Type B pancreatic cell (in vitro differentiated cells): ENCODE measurements at regions not wholly inside any gene's neighbourhood (a gene's known extent, or its start where the extent isn't known, plus 50 kb on each side); places are given as distances from the start of the nearest gene placed in this dataset.

ENCODE experiments used
- DNase-seq: peaks from one replicate; pipeline ENCODE4 v3.0.0; 2021; ENCODE audit warnings: mixed read lengths; ENCODE audit not compliant: unreplicated experiment; ENCODE audit errors: extremely low spot score
- H3K27ac Mint-ChIP-seq: 2 replicates; pipeline ENCODE4 v1.8.0; 2021; ENCODE audit warnings: mild to moderate bottlenecking, mixed read lengths
- H3K27me3 Mint-ChIP-seq: 2 replicates; pipeline ENCODE4 v1.8.0; 2021; ENCODE audit warnings: mixed read lengths
- H3K36me3 Mint-ChIP-seq: 2 replicates; pipeline ENCODE4 v1.8.0; 2021; ENCODE audit warnings: mixed read lengths
- H3K4me1 Mint-ChIP-seq: one replicate; pipeline ENCODE4 v1.8.0; 2021; ENCODE audit warnings: mixed read lengths; ENCODE audit not compliant: unreplicated experiment
- H3K4me3 Mint-ChIP-seq: 2 replicates; pipeline ENCODE4 v1.8.0; 2021; ENCODE audit warnings: mild to moderate bottlenecking, mixed read lengths
- H3K9me3 Mint-ChIP-seq: 2 replicates; pipeline ENCODE4 v1.8.0; 2021; ENCODE audit warnings: mixed read lengths
- CTCF ChIP-seq: fragments of 200-600 bp; sonication (generic); conservative IDR thresholded peaks from 2 replicates; pipeline ENCODE4 v1.5.0; 2021; ENCODE audit warnings: antibody characterized with exemption, mild to moderate bottlenecking

DNA sequence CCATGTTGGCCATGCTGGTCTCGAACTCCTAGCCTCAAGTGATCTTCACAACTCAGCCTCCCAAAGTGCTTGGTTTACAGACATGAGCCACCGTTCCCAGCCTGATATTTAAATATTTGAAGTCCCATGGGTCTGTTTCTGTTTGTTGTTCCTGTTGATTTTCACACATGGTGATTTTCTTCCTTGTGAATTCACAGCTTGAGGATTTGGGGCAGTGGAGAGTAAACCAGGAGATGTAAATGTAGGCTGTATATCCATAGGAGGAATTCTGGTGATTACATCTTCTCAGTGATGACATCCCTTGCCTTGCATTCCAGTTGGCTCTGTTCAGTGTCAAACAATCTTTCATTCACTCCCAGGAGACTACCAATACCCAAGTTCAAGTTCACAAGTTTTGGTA is 471.9 kb downstream of the KCTD12 start:
- H3K36me3 Mint-ChIP-seq, result no peaks in the 10 kb centered on the region
- no peak for TF ChIP-seq CTCF
- no peak for DNase-seq
- no peak overlapping the region for H3K4me3 Mint-ChIP-seq
- H3K4me1 Mint-ChIP-seq, result peaks cover 10% of the 10 kb centered on the region
- no peak overlapping the region for H3K27ac Mint-ChIP-seq
- peaks cover 3% of the 10 kb centered on the region for H3K27me3 Mint-ChIP-seq
- no peaks in the 10 kb centered on the region for H3K9me3 Mint-ChIP-seq

DNA sequence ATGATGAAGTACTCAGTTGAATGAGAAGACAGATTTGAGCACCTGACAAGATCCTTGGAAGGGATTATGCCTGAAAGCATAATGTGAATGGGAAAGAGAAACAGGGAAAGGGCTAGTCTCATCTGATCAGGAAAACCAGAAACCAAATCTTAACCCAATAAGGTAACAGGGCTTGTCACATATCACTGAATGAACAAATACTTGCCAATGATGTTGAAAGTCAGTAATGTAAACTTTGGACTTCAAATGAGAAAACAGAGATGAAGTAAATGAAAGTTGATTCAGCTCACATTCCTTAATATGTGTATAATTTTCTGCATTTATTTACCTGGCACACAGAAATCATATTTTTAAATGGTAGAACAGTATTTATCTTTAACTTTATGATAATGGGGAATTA is 480.0 kb downstream of the KCTD12 start:
- no peaks in the 10 kb centered on the region for H3K36me3 Mint-ChIP-seq
- no peak for DNase-seq
- peaks cover 13% of the 10 kb centered on the region for H3K4me1 Mint-ChIP-seq
- peaks cover 5% of the 10 kb centered on the region for H3K27me3 Mint-ChIP-seq
- no peaks in the 10 kb centered on the region for H3K9me3 Mint-ChIP-seq
- TF ChIP-seq CTCF, result no peak
- H3K27ac Mint-ChIP-seq, result no peak overlapping the region
- H3K4me3 Mint-ChIP-seq, result no peak overlapping the region

GRCh38 chr13:76398425-76398824 is 487.8 kb downstream of the KCTD12 start:
- no peak overlapping the region for H3K4me3 Mint-ChIP-seq
- H3K27me3 Mint-ChIP-seq, result no peaks in the 10 kb centered on the region
- no peak overlapping the region for H3K27ac Mint-ChIP-seq
- H3K4me1 Mint-ChIP-seq, result no peaks in the 10 kb centered on the region
- no peaks in the 10 kb centered on the region for H3K36me3 Mint-ChIP-seq
- DNase-seq, result no peak
- TF ChIP-seq CTCF, result no peak
- no peaks in the 10 kb centered on the region for H3K9me3 Mint-ChIP-seq

- Mint-ChIP-seq H3K4me3 (no peak overlapping the region), H3K36me3 (no peaks in the 10 kb centered on the region), H3K9me3 (no peaks in the 10 kb centered on the region), H3K27ac (no peak overlapping the region), H3K27me3 (no peaks in the 10 kb centered on the region), H3K4me1 (no peaks in the 10 kb centered on the region)
- no peak for TF ChIP-seq CTCF
- DNase-seq, result no peak
Measured at GRCh38 chr13:76397413-76397812, 488.8 kb downstream of the KCTD12 start.

GRCh38 chr13:76389321-76389720 is 496.9 kb downstream of the KCTD12 start:
- Mint-ChIP-seq H3K27ac (no peak overlapping the region), H3K9me3 (no peaks in the 10 kb centered on the region), H3K36me3 (no peaks in the 10 kb centered on the region), H3K4me3 (no peak overlapping the region), H3K27me3 (peaks cover 2% of the 10 kb centered on the region), H3K4me1 (peaks cover 10% of the 10 kb centered on the region)
- no peak for TF ChIP-seq CTCF
- no peak for DNase-seq

DNA sequence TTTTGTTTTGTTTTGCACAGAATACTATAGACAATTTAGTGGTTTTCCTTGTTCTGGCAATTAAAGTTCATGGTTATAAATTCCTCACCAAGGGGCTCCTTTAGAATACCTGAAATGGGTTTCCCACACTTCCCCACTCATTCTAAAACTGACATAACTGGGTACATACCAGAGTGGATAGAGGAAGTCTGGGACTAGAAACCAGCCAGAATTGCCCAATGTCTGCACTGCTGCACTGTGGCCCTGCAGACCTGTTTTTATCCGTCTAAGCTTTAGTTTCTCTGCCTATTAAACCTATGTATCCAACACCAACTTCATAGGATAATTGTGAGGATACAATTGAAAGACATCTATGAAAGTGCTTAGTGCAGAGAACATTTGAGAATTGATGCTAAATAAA is 498.6 kb downstream of the KCTD12 start:
- TF ChIP-seq CTCF, result no peak

More for the DNA sequence above, 498.6 kb downstream of the KCTD12 start:
- Mint-ChIP-seq H3K27ac (no peak overlapping the region), H3K4me3 (no peak overlapping the region), H3K9me3 (no peaks in the 10 kb centered on the region), H3K4me1 (peaks cover 20% of the 10 kb centered on the region), H3K27me3 (peaks cover 2% of the 10 kb centered on the region), H3K36me3 (peaks cover 3% of the 10 kb centered on the region)
- DNase-seq, result no peak
